ENCODE measurements at regions not wholly inside any gene's neighbourhood (a gene's known extent, or its start where the extent isn't known, plus 50 kb on each side); places are given as distances from the start of the nearest gene placed in this dataset.

- H3K4me3 Mint-ChIP-seq: no peak overlapping the region
- no peaks in the 10 kb centered on the region for H3K9me3 Mint-ChIP-seq
- H3K36me3 Mint-ChIP-seq: no peaks in the 10 kb centered on the region
- no peaks in the 10 kb centered on the region for H3K27me3 Mint-ChIP-seq (ENCODE audit: low read depth)
- H3K4me1 Mint-ChIP-seq: peaks cover 63% of the 10 kb centered on the region
- TF ChIP-seq CTCF (IDR thresholded peaks at IDR 0.05; ENCODE audit: unreplicated experiment): no peak
- no peak for DNase-seq (ENCODE audit: low spot score in 2 of 2, unreplicated experiment in 2 of 2)
- peak overlapping the region; percentile 60 for H3K27ac Mint-ChIP-seq
Measured at GRCh38 chr17:70405492-70406220, 236.3 kb downstream of the KCNJ2 start.

DNA sequence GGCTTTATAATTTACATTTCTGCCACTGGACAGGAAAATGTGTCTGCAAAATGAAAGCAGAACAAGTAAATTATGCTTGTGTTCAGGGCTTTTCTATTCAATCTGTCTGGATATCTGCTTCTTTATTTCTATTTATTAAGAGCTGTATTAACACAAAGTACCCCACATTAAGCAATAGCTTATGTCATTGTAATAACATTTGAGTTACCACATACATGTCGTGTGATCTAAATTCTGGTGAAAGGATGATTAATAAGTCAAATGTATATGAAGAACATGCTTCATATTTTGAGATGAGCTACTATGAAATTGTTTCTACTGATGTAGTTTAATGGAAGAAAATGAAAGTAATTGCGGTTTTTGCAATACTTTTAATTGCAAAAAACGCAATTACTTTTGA is 238.2 kb downstream of the KCNJ2 start:
- Mint-ChIP-seq H3K4me3 (no peak overlapping the region), H3K27me3 (ENCODE audit: low read depth) (no peaks in the 10 kb centered on the region), H3K4me1 (peaks cover 44% of the 10 kb centered on the region), H3K9me3 (peaks cover 2% of the 10 kb centered on the region), H3K36me3 (no peaks in the 10 kb centered on the region), H3K27ac (no peak overlapping the region)
- no peak for DNase-seq (ENCODE audit: low spot score in 2 of 2, unreplicated experiment in 2 of 2)
- no peak for TF ChIP-seq CTCF (IDR thresholded peaks at IDR 0.05; ENCODE audit: unreplicated experiment)

GRCh38 chr17:70408768-70409167 is 239.4 kb downstream of the KCNJ2 start:
- Mint-ChIP-seq H3K4me3 (no peak overlapping the region), H3K27me3 (ENCODE audit: low read depth) (no peaks in the 10 kb centered on the region), H3K27ac (no peak overlapping the region), H3K36me3 (no peaks in the 10 kb centered on the region), H3K9me3 (peaks cover 3% of the 10 kb centered on the region), H3K4me1 (peaks cover 35% of the 10 kb centered on the region)
- DNase-seq (ENCODE audit: low spot score in 2 of 2, unreplicated experiment in 2 of 2): no peak
- TF ChIP-seq CTCF (IDR thresholded peaks at IDR 0.05; ENCODE audit: unreplicated experiment): no peak

DNA sequence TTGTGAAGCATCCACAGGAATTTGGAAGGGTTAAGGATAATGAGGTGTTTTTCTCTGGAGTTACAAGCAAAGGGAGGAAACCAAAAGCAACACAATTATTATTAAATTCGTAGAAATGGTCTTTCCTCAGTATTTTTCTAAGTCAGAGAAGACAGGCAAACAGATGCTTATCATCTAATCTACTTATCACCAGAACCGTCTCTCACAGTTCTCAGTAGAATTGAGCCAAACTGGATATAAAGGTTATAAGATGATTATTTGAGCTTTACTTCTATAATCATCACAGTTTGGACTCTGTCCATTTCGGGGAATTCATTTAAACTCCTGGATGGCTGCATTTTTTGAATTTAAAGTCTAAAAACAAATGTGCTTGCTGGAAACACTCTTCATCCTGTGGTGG is 245.0 kb downstream of the KCNJ2 start:
- Mint-ChIP-seq H3K4me1 (peaks cover 20% of the 10 kb centered on the region), H3K4me3 (no peak overlapping the region), H3K36me3 (no peaks in the 10 kb centered on the region), H3K27me3 (ENCODE audit: low read depth) (no peaks in the 10 kb centered on the region), H3K9me3 (peaks cover 7% of the 10 kb centered on the region), H3K27ac (no peak overlapping the region)
- no peak for TF ChIP-seq CTCF (IDR thresholded peaks at IDR 0.05; ENCODE audit: unreplicated experiment)
- DNase-seq (ENCODE audit: low spot score in 2 of 2, unreplicated experiment in 2 of 2): no peak

DNA sequence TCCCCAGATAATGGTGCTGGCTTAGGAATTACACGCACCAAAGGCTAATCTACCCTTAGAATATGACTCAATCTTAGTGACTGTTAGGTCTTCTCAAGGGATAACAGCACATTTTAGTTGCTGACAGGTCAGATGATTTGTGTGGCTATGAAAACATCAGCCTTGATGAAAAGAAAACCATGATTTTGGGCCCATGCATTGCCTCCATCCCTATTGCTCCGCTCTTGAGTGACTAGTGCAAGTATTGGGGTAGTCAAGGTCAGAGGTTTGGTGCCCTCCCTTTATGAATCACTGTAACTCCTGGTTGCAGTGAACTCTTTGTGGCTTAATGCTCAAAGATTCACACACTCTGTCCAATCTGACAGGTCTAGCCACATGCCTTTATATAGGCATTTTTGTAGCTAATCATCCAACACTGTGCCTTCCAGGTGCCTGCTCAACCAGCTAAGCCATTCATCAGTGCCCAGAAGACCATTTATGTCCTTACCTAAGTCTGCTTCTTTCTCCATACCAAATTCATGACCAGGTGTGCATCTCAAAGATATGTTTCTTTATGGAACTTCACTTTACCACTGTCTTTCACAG is 251.6 kb downstream of the KCNJ2 start:
- H3K27ac Mint-ChIP-seq: no peak overlapping the region
- peaks cover 4% of the 10 kb centered on the region for H3K9me3 Mint-ChIP-seq
- H3K4me3 Mint-ChIP-seq: no peak overlapping the region
- no peak for TF ChIP-seq CTCF (IDR thresholded peaks at IDR 0.05; ENCODE audit: unreplicated experiment)
- no peak for DNase-seq (ENCODE audit: low spot score in 2 of 2, unreplicated experiment in 2 of 2)
- H3K4me1 Mint-ChIP-seq: peaks cover 33% of the 10 kb centered on the region
- H3K36me3 Mint-ChIP-seq: no peaks in the 10 kb centered on the region
- no peaks in the 10 kb centered on the region for H3K27me3 Mint-ChIP-seq (ENCODE audit: low read depth)
